RWPE2 (cell line): ENCODE measurements at regions not wholly inside any gene's neighbourhood (a gene's known extent, or its start where the extent isn't known, plus 50 kb on each side); places are given as distances from the start of the nearest gene placed in this dataset.

Experiments
- ATAC-seq: fragments of 200-7000 bp; cut with Tn5 transposase; 3 replicates; pipeline ENCODE4 v1.9.1; 2021; ENCODE audit warnings: low read depth
- DNase-seq: peaks from one replicate; pipeline ENCODE4 v3.0.0-alpha.2; 2020; ENCODE audit warnings: low spot score
- H3K27ac ChIP-seq: fragments of 450-650 bp; 2 replicates; pipeline ENCODE4 v1.5.1; 2017; ENCODE audit warnings: mild to moderate bottlenecking; ENCODE audit not compliant: poor library complexity, severe bottlenecking
- H3K27me3 ChIP-seq: fragments of 250-450 bp; sonication (Bioruptor Pico); 2 replicates; pipeline ENCODE4 v1.5.1; 2021; ENCODE audit warnings: mild to moderate bottlenecking, moderate library complexity; ENCODE audit not compliant: insufficient read depth, poor library complexity, severe bottlenecking
- H3K36me3 ChIP-seq: fragments of 250-450 bp; sonication (Bioruptor Pico); 2 replicates; pipeline ENCODE4 v1.5.1; 2020; ENCODE audit warnings: low read depth, mild to moderate bottlenecking, moderate library complexity
- H3K4me1 ChIP-seq: fragments of 250-450 bp; sonication (Bioruptor Pico); 2 replicates; pipeline ENCODE4 v1.5.1; 2021; ENCODE audit warnings: mild to moderate bottlenecking, moderate library complexity; ENCODE audit not compliant: insufficient read depth, poor library complexity, severe bottlenecking
- H3K4me3 ChIP-seq: fragments of 250-450 bp; sonication (Bioruptor Pico); 2 replicates; pipeline ENCODE4 v1.5.1; 2021; ENCODE audit warnings: mild to moderate bottlenecking, moderate library complexity; ENCODE audit not compliant: severe bottlenecking
- H3K9me3 ChIP-seq: fragments of 250-450 bp; sonication (Bioruptor Pico); 2 replicates; pipeline ENCODE4 v1.5.1; 2021; ENCODE audit warnings: mild to moderate bottlenecking, moderate library complexity; ENCODE audit not compliant: severe bottlenecking
- CTCF ChIP-seq: fragments of 450-650 bp; IDR thresholded peaks from one replicate; pipeline ENCODE4 v1.5.1; 2017; ENCODE audit warnings: mild to moderate bottlenecking, moderate library complexity; ENCODE audit not compliant: poor library complexity, severe bottlenecking

- no peak for TF ChIP-seq CTCF
- Histone ChIP-seq H3K4me1 (no peaks in the 10 kb centered on the region), H3K27me3 (no peaks in the 10 kb centered on the region), H3K4me3 (no peak overlapping the region), H3K36me3 (no peaks in the 10 kb centered on the region), H3K27ac (no peak overlapping the region), H3K9me3 (no peaks in the 10 kb centered on the region)
- no peak for ATAC-seq
- DNase-seq = no peak
These were observed 138.7 kb upstream of the CCDC150 start for GRCh38 chr2:196500686-196501431.

GRCh38 chr2:196501836-196502235 is 137.7 kb upstream of the CCDC150 start:
- DNase-seq (no peak), ATAC-seq (no peak)
- Histone ChIP-seq H3K27me3 (no peaks in the 10 kb centered on the region), H3K4me1 (no peaks in the 10 kb centered on the region), H3K27ac (no peak overlapping the region), H3K36me3 (no peaks in the 10 kb centered on the region), H3K4me3 (no peak overlapping the region), H3K9me3 (no peaks in the 10 kb centered on the region)
- TF ChIP-seq CTCF = no peak

GRCh38 chr2:196502386-196502785 is 137.1 kb upstream of the CCDC150 start:
- Histone ChIP-seq H3K27ac (no peak overlapping the region), H3K9me3 (no peaks in the 10 kb centered on the region), H3K27me3 (no peaks in the 10 kb centered on the region), H3K36me3 (no peaks in the 10 kb centered on the region), H3K4me3 (no peak overlapping the region), H3K4me1 (no peaks in the 10 kb centered on the region)
- ATAC-seq (no peak), DNase-seq (no peak)
- no peak for TF ChIP-seq CTCF

GRCh38 chr2:196503398-196503797 is 136.1 kb upstream of the CCDC150 start:
- TF ChIP-seq CTCF = no peak
- Histone ChIP-seq H3K4me3 (no peak overlapping the region), H3K27ac (no peak overlapping the region), H3K9me3 (no peaks in the 10 kb centered on the region), H3K4me1 (no peaks in the 10 kb centered on the region), H3K36me3 (no peaks in the 10 kb centered on the region), H3K27me3 (no peaks in the 10 kb centered on the region)
- DNase-seq (no peak), ATAC-seq (no peak)

GRCh38 chr2:196504788-196505187 is 134.7 kb upstream of the CCDC150 start:
- ATAC-seq = no peak
- Histone ChIP-seq H3K27me3 (no peaks in the 10 kb centered on the region), H3K27ac (no peak overlapping the region), H3K36me3 (no peaks in the 10 kb centered on the region), H3K4me3 (no peak overlapping the region), H3K9me3 (no peaks in the 10 kb centered on the region), H3K4me1 (no peaks in the 10 kb centered on the region)
- no peak for DNase-seq
- no peak for TF ChIP-seq CTCF
